PC-3 (cell line): ENCODE measurements at regions not wholly inside any gene's neighbourhood (a gene's known extent, or its start where the extent isn't known, plus 50 kb on each side); places are given as distances from the start of the nearest gene placed in this dataset.

Experiments used
- ATAC-seq: fragments of 200-7000 bp; cut with Tn5 transposase; 2 replicates; pipeline ENCODE4 v1.9.1; 2020; ENCODE audit warnings: mild to moderate bottlenecking, moderate library complexity
- BruUV-seq: library from RNA; stranded (reverse); fragments of 400-500 nt; replicated peaks from 2 replicates; lab custom pipeline; 2021; lab: Mats Ljungman, UMichigan
- CTCF ChIA-PET: fragments of 300-600 bp; sonication (Branson Sonifier 250); formaldehyde crosslinking; loops from one replicate; lab custom pipeline; 2022; ENCODE audit warnings: antibody characterized with exemption; lab: Charles Lee
- POLR2A ChIA-PET: fragments of 300-600 bp; sonication (Branson Sonifier 250); formaldehyde crosslinking; loops from one replicate; lab custom pipeline; 2022; ENCODE audit warnings: antibody characterized with exemption; ENCODE audit not compliant: unreplicated experiment; lab: Charles Lee
- DNase-seq: peaks from one replicate; pipeline ENCODE4 v3.0.0-alpha.2; 2015
- H2AFZ ChIP-seq: fragments of 300-600 bp; sonication (generic); 2 replicates; pipeline ENCODE4 v1.6.0; 2016; ENCODE audit warnings: antibody characterized with exemption, low read length
- H3F3A ChIP-seq: fragments of 300-600 bp; sonication (generic); one replicate; pipeline ENCODE4 v1.6.0; 2017; ENCODE audit warnings: antibody characterized with exemption, low read length, control low read depth, mild to moderate bottlenecking; ENCODE audit not compliant: unreplicated experiment
- H3K27ac ChIP-seq: fragments of 300-600 bp; sonication (generic); 2 replicates; pipeline ENCODE4 v1.5.1; 2016; ENCODE audit warnings: mild to moderate bottlenecking, low read length
- H3K27me3 ChIP-seq: fragments of 300-600 bp; sonication (generic); 2 replicates; pipeline ENCODE4 v1.6.1; 2016; ENCODE audit warnings: low read length, mixed read lengths
- H3K36me3 ChIP-seq: fragments of 300-600 bp; sonication (generic); 2 replicates; pipeline ENCODE4 v1.6.1; 2016; ENCODE audit warnings: low read depth, mixed run types, low read length, mixed read lengths
- H3K4me1 ChIP-seq: fragments of 300-600 bp; sonication (generic); 2 replicates; pipeline ENCODE4 v1.5.1; 2016; ENCODE audit warnings: low read length; ENCODE audit not compliant: insufficient read depth
- H3K4me2 ChIP-seq: fragments of 300-600 bp; sonication (generic); 2 replicates; pipeline ENCODE4 v1.6.0; 2016; ENCODE audit warnings: low read length
- H3K4me3 ChIP-seq: fragments of 300-600 bp; sonication (generic); 2 replicates; pipeline ENCODE4 v1.5.1; 2016; ENCODE audit warnings: mild to moderate bottlenecking, low read length, mixed read lengths
- H3K79me2 ChIP-seq: fragments of 300-600 bp; sonication (generic); 2 replicates; pipeline ENCODE4 v1.6.1; 2017; ENCODE audit warnings: low read length, mixed read lengths
- H3K9ac ChIP-seq: fragments of 300-600 bp; sonication (generic); 2 replicates; pipeline ENCODE4 v1.6.0; 2016; ENCODE audit warnings: mild to moderate bottlenecking, low read length
- H3K9me2 ChIP-seq: fragments of 300-600 bp; sonication (generic); replicated peaks from 2 replicates; pipeline ENCODE4 v1.6.1; 2016; ENCODE audit warnings: mixed run types, low read length, mixed read lengths
- H3K9me3 ChIP-seq: fragments of 300-600 bp; sonication (generic); 2 replicates; pipeline ENCODE4 v1.6.1; 2016; ENCODE audit warnings: low read length, mixed read lengths
- H4K20me1 ChIP-seq: fragments of 300-600 bp; sonication (generic); 2 replicates; pipeline ENCODE4 v1.6.1; 2016; ENCODE audit warnings: low read length, mixed read lengths
- CTCF ChIP-seq: fragments of 300-600 bp; sonication (generic); conservative IDR thresholded peaks from 2 replicates; pipeline ENCODE4 v1.5.1; 2017; ENCODE audit warnings: antibody characterized with exemption, low read depth, mild to moderate bottlenecking, low read length
- EZH2 ChIP-seq: fragments of 300-600 bp; sonication (generic); IDR thresholded peaks from one replicate; pipeline ENCODE4 v1.6.1; 2017; ENCODE audit warnings: antibody characterized with exemption, mild to moderate bottlenecking, low read length; ENCODE audit not compliant: unreplicated experiment
- EZH2phosphoT487 ChIP-seq: fragments of 300-600 bp; sonication (generic); IDR thresholded peaks from 2 replicates; pipeline ENCODE4 v1.6.1; 2018; ENCODE audit warnings: mild to moderate bottlenecking, antibody characterized with exemption, low read length, borderline replicate concordance
- intact Hi-C: fragments of 100-400 bp; cut with micrococcal nuclease; formaldehyde crosslinking; loops from 2 replicates; pipeline ENCODE4 v1.9.0; 2023

DNA sequence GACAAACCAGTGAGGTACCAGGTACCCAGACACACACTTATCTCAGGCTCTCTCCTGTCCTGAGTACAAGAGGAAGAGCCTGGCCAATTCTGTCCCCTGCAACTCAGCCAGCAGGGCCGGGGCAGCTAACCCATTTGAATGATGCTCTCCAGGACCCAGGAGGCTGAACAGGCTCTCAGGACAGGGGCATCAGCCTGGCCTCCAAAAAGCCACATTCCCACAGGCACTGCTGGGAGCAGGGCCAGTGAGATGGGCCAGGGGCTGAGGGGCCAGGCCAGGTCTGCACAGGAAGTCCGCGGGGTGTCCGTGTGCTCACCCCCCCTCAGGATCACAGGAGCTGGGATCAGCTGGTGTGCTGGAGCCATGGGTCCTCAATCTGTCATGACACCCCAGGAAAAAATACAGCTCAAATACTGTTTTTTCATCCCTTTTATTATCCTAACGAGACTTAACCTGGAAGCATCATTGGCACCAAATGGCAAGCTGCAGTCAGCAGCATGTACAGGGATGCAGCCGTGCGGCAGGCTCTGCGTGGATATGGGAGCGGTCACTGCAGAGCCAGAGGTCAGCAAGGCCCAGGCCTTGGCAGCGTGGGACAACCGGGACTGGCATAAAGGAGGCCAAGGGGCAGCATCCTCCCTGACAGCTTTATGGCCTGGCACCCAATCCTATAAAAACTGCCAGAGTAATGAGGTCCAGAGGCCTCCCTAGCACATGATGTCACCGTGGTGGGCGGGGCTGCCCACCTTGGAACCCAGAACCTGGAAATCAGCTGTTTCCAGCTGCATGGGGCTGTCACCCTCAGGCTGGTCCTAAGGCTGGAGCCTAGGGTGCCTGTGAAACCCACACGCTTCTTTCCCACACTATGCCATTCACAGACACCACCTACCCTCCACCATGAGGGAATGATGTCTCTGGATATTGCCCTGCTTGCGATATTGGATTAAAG lies 276.7 kb downstream of the C16orf95 start:
- H4K20me1 ChIP-seq = no peaks in the 10 kb centered on the region
- 0 out of 2 replicates have a peak, but pooled peaks cover 7% of the 10 kb centered on the region for H3K4me1 ChIP-seq
- ATAC-seq (no peak), DNase-seq (no peak)
- H3K27ac ChIP-seq = no peak overlapping the region
- no TSS peak for BruUV-seq
- H3K9ac ChIP-seq = no peak overlapping the region
- TF ChIP-seq EZH2phosphoT487 = no peak
- TF ChIP-seq EZH2 = no peak
- TF ChIP-seq CTCF = no peak
- no peaks in the 10 kb centered on the region for H3F3A ChIP-seq
- H3K9me2 ChIP-seq = no peaks in the 10 kb centered on the region
- POLR2A ChIA-PET = interaction anchor here (0.7 kb wide), 1 partner anchor 292 kb away, joined by 3 read pairs; no protein-coding TSS in a partner anchor
- H3K79me2 ChIP-seq = no peaks in the 10 kb centered on the region
- no peak overlapping the region for H3K4me2 ChIP-seq
- H3K36me3 ChIP-seq = no peaks in the 10 kb centered on the region
- H3K9me3 ChIP-seq = no peaks in the 10 kb centered on the region
- intact Hi-C loops = no loop called here
- CTCF ChIA-PET = no interaction called here
- no peak overlapping the region for H3K4me3 ChIP-seq
- H2AFZ ChIP-seq = no peak overlapping the region
- H3K27me3 ChIP-seq = no peaks in the 10 kb centered on the region

DNA sequence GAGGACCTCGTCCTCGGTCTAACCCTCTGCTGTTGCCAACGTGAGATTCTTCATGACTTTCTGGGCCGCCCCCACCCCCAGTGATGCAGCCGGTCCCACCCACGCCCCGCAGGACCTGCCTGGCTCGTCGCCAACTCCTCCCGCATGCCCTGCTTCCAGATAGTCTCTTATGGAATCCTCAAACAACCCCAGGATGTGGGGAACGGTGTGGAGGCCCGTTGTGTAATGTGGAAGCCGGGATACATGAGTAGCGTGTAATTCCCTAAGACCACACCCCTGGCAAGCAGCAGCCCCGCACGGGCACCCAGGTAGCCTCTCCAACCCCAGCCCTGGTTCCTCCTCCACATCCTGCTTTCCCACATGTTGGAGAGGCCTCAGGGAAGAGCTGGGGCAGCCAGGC lies 275.9 kb downstream of the C16orf95 start:
- no peak overlapping the region for H2AFZ ChIP-seq
- H3K79me2 ChIP-seq = no peaks in the 10 kb centered on the region
- TF ChIP-seq CTCF (no peak), EZH2 (no peak), EZH2phosphoT487 (no peak)
- H4K20me1 ChIP-seq = no peaks in the 10 kb centered on the region
- DNase-seq (no peak), ATAC-seq (no peak)
- intact Hi-C loops = no loop called here
- H3F3A ChIP-seq = no peaks in the 10 kb centered on the region
- no peak overlapping the region for H3K4me2 ChIP-seq
- 0 out of 2 replicates have a peak, but pooled peaks cover 7% of the 10 kb centered on the region for H3K4me1 ChIP-seq
- ChIA-PET CTCF (no interaction called here), POLR2A (no interaction called here)
- no peaks in the 10 kb centered on the region for H3K9me3 ChIP-seq
- H3K36me3 ChIP-seq = no peaks in the 10 kb centered on the region
- H3K27ac ChIP-seq = no peak overlapping the region
- H3K4me3 ChIP-seq = no peak overlapping the region
- H3K9me2 ChIP-seq = no peaks in the 10 kb centered on the region
- no peak overlapping the region for H3K9ac ChIP-seq
- no peaks in the 10 kb centered on the region for H3K27me3 ChIP-seq
- no TSS peak for BruUV-seq
